NCI-H2196 treated with DMSO at 0.1 percent for 48 hours (cell line): ENCODE measurements at regions not wholly inside any gene's neighbourhood (a gene's known extent, or its start where the extent isn't known, plus 50 kb on each side); places are given as distances from the start of the nearest gene placed in this dataset.

Experiments used
- DNase-seq: peaks from one replicate; lab custom pipeline; 2025; ENCODE audit not compliant: unreplicated experiment; lab: John Stamatoyannopoulos, UW

DNA sequence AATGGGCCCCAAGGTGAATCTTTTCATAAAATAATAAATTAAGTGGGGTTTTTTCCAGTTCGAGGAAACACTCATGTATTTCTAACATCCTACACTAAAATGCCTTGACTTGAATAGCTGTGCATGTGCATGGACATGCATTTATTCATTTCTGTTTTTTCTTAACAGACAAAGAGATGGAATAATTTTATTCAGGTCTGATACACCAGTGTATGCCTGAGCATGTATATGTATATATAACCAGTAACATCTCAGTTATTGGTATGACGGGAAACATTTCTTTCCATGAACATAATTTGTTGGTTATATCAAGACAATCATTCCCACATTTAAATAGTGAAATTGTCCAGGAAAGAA is 468.7 kb upstream of the TNP1 start:
- DNase-seq: no peak

DNA sequence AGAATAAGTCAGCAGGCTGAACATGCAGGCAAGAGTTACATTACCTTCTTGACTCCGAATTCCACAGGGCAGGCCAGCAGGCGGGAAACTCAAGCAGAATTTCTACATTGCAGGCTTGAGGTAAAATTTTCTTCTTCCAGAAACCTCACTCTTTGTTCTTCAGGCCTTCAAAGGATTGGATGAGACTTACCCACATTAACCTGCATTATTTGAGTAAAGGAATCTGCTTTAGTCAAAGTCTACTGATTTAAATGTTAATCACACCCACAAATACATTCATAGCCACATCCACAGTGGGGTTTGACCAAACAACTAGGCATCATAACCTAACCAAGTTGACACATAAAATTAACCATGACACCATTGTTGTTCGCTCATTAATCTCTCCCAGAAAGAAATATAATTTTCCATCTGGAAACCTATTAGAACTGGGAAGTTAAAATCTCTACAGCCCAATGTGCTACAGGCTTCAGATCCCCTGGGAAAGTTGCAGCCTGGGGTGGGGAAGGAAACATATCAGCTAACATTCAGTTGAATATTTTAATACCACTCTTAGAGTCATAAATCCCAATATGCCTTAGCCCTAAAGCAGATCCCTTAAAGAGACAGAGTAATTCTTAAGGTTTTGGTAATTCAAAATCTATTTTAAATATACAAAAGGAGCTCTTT is 468.2 kb upstream of the TNP1 start:
- no peak for DNase-seq

DNA sequence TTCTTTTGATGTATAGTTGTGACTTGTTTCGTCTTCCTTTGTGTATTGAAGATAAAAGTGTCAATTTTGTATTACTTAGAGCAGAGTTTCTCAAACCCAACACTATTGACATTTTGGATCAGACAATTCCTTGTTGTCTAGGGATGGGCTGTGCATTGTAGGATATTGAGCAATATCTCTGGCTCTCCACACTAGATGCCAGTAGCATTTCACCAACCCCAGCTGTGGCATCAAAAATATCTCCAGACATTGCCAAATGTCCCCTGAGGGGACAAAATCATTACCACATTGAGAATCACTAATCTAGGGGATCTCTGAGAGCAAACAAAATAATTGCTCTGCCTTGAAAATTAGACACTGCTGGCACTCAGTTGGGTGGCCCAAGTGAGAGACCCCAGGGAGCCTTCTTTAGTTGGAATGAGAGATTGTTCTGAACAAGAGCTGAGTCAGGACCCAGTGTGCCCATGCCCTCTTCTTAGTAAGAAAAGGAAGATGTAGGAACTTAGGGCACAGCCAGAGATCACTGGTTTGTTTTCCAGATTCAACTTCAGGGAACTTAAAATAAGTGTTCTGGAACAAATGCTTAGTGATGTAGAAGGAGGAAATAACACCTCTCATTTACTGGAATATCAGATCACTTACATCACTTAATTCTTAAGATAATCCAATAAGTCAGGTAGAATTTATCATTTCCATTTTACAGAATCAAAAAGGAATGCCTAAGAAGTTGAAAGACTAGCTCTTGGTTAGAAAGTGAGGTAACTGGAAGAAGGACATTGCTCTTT is 466.6 kb upstream of the TNP1 start:
- DNase-seq: no peak

DNA sequence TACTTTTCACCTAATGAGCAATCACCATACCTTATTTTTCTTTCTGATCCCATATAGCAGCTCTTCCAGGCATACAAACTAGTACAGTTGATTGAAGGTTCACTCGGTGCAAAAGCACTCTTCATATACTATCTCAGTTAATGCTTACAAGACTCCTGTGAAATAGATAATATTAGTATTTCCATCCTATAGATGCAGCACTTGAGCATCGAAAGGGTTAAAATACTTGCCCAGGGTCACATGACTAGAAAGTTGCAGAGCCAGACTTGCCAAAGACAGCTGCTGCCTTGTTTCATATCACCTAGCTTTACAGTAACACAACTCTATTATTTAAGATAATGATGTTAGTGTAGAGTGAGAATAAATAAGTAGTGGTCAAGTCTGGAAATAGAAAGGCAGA is 466.0 kb upstream of the TNP1 start:
- DNase-seq: no peak

DNA sequence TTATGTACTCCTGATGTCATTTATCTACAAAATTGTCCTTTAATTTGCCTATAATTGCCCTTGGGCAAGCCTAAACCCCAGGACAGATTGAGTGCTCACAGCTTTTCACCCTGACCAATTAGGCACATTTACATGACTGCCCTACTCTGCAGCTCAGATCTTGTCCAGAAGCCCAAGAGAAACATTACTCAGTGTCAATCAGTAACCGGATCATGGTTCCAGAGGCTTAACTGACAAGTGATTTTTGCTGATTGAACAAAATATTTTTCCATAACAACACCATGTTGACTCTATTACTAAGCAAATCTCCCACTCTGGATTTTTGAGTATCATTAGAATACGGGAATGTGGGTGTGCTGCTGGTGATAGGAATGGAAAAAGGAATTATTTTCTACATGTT is 465.4 kb upstream of the TNP1 start:
- DNase-seq: no peak

DNA sequence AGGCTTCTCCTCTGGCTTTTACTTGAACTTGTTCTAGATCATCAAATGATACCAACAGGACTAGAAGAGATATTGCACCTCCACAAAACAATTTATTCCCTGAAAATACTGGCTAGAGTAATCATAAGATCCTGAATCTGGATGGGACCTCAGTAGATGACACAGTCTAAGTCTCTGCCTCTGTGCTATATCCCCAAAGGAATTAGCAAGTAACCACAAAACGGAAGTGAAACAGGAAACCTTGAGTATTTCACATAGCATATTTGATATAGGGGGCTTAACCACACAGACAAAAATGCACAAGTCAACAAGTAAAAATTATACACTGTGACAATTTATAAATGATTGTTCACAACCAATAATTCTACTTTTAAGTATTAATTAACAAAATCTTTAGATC is 456.9 kb upstream of the TNP1 start:
- DNase-seq: no peak

DNA sequence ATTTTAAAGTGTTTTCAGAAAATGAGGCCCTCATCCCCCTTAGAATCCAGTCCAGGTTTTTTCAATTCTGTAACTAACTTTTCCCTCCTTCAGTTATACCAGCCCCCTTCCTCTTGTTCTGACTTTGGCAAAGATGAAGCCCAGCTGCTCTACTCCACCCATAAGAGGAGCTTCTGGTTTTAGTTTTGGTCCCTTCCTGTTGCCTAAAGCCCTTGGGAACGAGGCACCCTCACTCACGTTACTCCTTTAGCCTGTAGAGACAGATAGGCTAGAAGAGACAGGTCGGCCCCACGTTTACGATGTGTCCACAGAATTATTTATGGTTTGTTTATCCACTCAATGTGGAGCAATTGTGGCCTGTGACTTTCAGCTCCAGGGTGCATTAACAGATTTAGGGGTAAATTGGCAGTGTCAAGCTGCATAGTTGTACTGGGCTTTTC is 454.2 kb upstream of the TNP1 start:
- peak; percentile 27 for DNase-seq

DNA sequence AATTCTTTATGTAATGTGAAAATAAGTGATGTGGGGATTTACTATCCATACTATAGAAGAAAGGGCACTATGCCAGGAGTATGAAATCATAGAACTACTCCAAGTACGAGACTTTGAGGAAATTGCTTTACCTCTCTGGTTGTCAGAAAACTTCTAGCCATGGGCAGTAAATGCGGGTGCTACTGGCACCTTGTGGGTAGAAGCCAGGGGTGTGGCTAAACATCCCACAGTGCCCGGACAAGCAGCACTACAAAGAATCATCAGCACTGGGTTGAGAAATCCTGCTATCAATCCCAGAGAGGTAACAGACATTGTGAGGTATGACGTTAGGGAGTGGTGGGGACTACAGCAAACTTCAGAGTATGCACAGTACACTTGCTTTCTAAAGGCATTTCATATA is 453.5 kb upstream of the TNP1 start:
- no peak for DNase-seq

DNA sequence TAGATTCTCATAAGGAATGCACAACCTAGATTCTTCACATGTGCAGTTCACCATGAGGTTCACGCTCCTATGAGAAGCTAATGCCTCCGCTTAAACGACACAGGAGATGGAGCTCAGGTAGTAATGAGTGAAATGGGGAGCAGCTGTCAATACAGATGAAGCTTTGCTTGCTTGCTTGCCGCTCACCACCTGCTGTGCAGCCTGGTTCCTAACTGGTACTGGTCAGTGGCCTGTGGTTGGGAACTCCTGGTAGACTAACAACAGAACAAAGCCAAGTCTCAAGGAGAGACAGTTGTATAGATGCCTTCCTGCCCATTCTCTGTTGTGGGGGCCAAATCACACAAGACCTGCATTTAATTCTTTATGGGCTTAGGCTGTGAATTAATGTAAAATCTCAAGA is 449.2 kb upstream of the TNP1 start:
- DNase-seq: no peak

DNA sequence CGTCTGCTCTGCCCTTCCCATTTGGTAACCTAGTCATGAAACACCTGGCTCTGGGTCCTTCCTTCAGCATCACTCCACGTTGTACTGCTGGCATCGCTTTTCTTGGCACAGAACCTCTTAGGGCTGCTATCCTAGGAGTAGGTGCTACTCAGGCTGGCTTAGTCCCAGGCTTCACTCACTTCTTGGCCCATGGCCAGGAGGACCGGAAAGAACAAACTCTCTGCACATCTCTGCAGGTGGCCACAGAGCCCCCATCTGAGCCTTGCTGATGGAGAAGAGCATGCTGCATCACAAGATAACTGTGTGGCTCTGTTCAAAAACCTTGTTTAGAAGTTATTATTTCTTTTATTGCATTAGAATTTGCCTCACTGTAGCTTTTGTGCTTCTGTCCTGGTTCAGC is 447.2 kb upstream of the TNP1 start:
- peak; percentile 86 for DNase-seq

DNA sequence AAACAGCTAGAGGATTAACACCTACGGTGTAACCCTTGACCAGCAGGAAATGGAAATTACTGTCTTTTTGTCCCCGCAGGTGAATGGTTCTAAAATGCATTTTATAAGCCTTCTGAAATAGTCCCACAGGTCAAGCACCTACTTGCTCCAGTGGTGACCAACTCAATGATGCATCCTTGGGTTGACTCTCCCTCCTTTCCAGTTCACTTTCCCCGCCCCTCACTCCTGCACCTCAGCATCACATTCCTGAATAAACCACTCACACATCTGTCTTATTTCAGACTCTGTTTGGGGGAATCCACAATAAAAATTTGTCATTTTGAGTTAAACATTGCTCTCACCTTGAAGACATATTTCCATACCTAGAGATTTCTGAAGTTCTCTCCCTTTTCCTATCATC is 446.0 kb upstream of the TNP1 start:
- no peak for DNase-seq

DNA sequence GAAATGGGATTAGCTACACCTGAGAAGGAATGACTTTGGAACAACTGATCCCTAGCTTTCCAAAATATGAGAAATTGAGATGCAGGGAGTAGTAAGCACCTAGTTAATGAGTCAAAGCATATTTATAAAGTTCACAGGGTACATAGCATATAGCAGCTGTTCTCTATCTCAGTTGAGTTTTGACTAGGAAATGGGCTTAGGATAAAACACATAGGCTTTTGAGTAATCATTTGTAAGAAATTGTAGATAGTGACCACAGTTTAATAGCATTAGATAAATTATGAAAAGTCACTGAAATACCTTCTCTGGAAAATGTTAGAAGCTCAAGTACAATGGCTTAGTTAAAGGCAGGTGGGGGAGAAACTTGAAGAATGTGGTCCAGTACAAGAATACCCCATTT is 444.7 kb upstream of the TNP1 start:
- no peak for DNase-seq

DNA sequence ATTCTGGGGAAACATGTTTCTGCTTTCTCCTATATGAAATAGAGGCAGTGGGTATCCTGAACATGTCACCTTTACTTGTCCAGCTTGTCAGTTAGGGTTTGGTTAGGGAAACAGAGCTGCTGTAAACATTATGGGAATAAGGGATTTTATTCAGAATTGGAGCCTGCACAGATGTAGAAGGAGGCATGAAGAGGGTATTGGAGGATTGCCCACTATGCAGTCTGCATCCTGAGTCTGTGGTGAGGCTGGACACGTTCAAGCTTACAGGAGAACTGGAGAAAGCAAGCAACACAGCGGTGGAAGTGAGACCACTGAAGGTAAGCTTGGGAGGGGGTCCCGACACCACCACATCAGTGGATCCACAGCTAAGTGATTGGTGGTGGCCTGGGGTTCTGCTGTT is 443.0 kb upstream of the TNP1 start:
- no peak for DNase-seq

DNA sequence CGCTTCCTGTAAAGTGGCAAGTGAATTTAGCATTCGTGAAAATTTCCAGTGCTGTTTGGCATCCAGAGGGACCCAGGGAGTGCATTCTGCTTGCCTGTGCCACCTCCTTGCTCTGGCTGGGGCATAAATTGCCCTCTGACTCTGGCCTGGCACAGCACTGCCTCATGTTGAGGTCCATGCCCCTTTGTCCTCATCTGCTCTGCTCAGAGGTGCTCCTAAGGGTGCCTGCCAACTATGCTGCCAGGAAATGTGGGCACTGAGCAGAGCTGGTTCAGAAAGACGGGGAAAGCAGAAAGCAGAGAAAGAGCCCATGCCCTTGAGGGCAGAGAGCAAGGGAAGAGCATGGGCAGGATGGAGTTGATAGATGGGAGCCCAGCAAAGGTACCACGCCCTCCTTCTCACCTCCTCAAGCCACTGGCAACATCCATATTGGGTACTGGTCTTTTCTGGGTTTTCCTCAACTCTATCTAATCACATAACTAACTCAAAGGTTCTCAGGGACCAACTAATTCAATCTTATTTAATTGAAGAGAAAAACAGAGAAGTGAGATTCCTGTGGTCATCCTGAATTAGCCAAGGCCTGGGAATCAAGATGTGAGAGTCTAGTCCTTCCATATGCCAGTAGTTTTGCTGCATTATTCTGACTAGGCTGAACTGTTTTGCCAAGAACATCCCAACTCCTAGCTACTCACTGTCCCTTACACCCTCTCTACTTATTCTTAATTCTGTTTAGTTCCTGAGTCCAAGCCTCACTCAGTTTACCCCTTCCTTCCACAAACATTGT is 441.5 kb upstream of the TNP1 start:
- DNase-seq: no peak

DNA sequence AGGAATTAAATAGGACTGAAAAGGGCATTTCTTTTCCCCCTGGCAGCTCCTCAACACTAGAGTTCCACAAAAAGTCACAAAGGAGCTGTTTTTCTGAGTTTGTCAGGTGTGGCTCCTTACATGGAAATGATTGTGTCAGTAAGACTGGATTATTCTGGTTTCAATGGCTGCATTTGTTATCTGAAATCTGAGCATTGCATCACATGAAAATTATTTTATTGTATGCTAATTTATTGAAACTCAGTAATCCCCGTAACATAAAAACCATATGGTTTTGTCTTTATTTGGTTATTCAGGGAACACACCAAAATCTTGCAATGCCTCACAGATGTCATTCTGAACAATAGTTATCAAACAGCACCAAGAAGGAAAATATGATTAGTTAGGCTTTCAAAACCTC is 439.7 kb upstream of the TNP1 start:
- DNase-seq: no peak

DNA sequence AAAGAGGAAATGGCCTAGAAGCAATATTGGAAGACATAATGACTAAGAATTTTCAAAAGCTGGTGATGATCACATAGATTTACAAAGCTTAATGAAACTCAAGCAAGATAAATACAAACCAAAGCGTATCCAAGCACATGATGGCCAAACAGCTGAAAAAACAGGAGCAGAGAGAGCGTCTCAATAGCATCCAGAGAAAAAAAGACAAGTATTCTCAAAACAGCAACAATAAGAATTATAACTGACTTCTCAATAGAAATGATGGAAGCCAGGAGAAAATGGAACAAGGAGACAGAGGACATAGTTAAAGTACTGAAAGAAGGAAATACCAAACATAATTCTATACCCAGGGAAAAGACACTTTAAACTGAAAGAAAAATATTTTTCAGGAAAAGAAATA is 437.2 kb upstream of the TNP1 start:
- no peak for DNase-seq

DNA sequence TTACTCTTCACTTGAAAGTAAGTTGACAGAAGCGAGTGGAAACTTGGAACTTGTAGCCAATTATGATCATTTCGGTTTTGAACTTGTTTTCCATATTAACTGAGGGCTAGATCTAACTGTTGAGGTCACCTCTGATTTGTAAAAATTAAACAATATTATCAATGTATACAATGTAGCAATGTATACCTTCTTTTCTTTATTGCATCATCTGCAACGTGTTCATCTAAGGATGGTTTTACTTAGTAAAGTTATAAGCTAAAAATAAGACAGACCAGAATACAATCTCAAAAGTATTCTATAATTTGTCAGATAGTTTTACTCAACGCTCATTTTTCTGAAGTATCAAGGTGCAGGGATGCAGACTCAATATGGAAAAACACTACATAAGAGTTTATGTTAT is 435.0 kb upstream of the TNP1 start:
- DNase-seq: no peak

DNA sequence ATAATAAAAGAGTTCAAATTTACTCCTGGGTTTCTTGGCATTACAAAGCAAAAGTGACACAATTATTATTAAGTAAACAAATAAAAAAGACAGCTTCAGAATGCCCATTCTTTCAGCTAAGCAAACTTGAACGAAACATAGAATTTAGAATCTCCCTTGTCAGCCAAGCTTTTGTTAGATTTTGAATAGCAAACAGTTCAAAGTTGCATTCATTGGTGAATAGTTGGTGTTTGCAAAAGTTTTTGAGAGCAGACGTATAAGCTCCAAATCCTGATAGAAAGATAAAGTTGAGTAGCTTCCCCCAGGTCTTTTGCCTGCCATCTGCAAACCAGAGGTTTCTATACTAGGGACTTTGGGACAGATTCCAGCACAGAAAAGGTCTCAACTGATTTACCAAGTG is 434.3 kb upstream of the TNP1 start:
- no peak for DNase-seq

DNA sequence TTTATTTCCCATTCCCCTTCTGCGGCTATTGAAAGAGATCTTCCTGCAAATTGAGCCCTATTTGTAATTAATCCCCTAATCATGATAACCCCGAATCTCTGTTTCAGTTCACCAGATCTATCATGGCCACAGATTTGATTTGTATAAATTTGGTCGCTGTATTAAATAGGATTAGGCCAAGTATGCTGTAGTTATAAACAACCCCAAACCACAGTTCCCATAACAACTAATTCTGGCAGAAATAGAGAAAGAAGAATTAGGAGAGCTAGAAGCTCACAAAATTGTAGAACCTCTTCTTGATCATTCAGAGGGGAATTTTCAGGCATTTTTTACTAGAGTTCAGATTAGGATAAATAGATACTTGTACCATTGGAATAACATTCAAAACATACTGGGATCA is 433.7 kb upstream of the TNP1 start:
- DNase-seq: no peak

DNA sequence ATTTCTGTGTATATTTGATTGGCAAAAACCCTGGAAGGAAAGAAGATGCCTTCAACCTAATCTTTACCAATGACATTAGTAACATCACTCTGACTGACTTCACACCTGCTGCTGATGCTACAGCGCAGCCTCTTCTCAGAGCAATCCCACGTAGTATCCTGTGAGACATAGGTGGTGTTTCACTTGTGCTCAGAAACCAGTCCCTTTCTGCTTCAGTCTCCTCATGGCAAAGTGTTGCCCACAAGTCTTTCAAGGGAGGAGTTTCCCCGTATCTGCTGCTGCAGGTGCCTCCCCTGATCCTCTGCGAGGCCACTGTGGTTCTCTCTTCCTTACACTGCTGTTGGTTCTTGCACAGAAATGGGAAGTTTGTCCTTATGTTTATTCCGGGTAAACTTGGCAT is 433.2 kb upstream of the TNP1 start:
- no peak for DNase-seq

DNA sequence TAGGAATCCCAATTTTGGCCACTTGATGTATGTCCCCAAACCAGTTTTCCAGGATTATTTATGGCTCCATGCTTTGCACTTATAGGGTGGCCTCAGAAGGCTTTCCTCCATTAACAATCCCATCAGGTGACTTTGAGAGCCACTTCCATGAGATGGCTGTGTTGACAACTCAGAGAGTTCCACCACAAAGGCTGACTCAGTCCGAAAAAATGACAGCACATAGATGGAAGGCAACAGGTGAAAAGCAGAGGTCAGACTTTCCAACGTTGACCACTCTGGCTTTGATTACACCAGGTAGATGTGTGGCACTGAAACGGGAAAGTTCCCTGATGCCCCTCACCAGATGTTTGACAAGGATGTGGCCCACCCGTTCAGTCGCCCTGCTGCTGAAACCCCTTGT is 431.4 kb upstream of the TNP1 start:
- no peak for DNase-seq

DNA sequence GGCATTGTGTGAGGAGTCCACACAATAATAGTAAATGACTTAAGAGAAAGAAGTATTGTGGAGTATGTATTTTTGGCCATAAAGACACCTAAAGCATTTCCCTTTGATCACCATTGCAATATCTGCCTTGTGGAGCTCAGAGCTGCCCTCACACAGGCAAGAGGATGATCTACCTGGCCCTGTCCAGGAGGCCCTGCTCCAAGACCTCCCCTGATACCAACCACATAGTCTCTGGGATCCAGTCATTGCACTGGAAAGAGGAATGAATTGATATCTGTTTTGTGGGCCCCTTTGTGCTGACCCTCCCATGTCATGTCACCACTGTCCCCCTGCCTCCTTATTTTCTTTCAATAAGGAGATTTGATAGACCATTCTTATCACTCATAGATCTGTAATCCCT is 430.6 kb upstream of the TNP1 start:
- no peak for DNase-seq
